Heart left ventricle (tissue), 13 donors: ENCODE measurements at regions not wholly inside any gene's neighbourhood (a gene's known extent, or its start where the extent isn't known, plus 50 kb on each side); places are given as distances from the start of the nearest gene placed in this dataset.

ENCODE experiments used
- CTCF ChIP-seq, 12 donors: fragments of 200-600 bp; sonication (generic) in 4 of 12; IDR thresholded peaks; one replicate each; pipeline versions ENCODE4 v1.5.0 to v1.8.0; 2018 to 2022; ENCODE audit warnings: antibody characterized with exemption in 12 of 12, mild to moderate bottlenecking in 5 of 12
- POLR2A ChIP-seq, 2 donors: fragments of 450-650 bp; IDR thresholded peaks; one replicate each; pipeline ENCODE4 v1.6.1; 2017; ENCODE audit warnings: antibody characterized with exemption in 2 of 2, mild to moderate bottlenecking in 2 of 2, moderate library complexity in 2 of 2
- donor health status: ischemic (EF 13 %, LVEDD 7.1; RV severe dilation, severe dysfunction).
- donor health status: DM: no; HTN: yes; CAD: no.
- donor health status: DM: no; HTN: no; CAD: no.
- donor health status: ischemic (EF 25% LVEDD 6.9; RV normal size, moderate dysfunction).
- donor health status: ischemic (EF 25% LVEDD 5.7; RV mildly dilated, moderate dysfunction).
- donor health status: ischemic (EF 35%, LVEDD 5.7; RV mildly dilated, moderate dysfunction).
- donor health status: nonischemic (EF 11% LVEDD 7.7; RV severe dilation, severe dysfunction).
- donor health status: DM: yes; HTN: yes; CAD: no.
- donor health status: PGD.
- donor health status: ischemic (EF 29% LVEDD 5.4; RV normal size, mild dysfunction).
- donor health status: nonischemic (EF 23%, LVEDD 6.1; RV moderate dilation, normal function).

DNA sequence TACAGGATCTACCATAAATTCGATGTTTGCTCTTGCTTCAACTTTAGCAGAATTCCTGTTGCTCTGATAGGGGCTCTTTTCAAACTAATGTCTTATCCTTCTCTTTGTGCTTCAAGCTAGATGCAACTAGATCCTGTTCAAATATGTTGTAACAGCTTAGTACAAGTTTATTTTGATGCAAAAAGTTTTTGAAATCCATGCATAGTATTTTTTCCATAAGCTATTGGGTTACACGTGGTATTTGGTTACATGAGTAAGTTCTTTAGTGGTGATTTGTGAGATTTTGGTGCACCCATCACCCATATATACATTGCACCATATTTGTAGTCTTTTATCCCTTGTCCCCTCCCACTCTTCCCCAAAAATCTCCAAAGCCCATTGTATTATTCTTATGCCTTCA lies 907.7 kb downstream of the LTN1 start:
- no peak for TF ChIP-seq CTCF (IDR thresholded peaks at IDR 0.05)
- TF ChIP-seq POLR2A (IDR thresholded peaks at IDR 0.05) = no peak
